Cardiac muscle cell (in vitro differentiated cells and primary cell): ENCODE measurements at regions not wholly inside any gene's neighbourhood (a gene's known extent, or its start where the extent isn't known, plus 50 kb on each side); places are given as distances from the start of the nearest gene placed in this dataset.

ENCODE experiments used
- DNase-seq, 2 donors: peaks; one replicate each; pipeline versions ENCODE4 v3.0.0 to v3.0.0-alpha.2; 2010 to 2017; ENCODE audit warnings: low read depth in 1 of 2, low spot score in 1 of 2
- H3K27ac ChIP-seq: fragments of 200-600 bp; sonication (generic); 2 replicates; pipeline ENCODE4 v1.5.1; 2016
- H3K27me3 ChIP-seq: fragments of 200-600 bp; sonication (generic); 2 replicates; pipeline ENCODE4 v1.6.0; 2016; ENCODE audit warnings: control low read depth
- H3K36me3 ChIP-seq: fragments of 200-600 bp; sonication (generic); 2 replicates; pipeline ENCODE4 v1.5.1; 2016; ENCODE audit warnings: control low read depth
- H3K4me1 ChIP-seq: fragments of 200-600 bp; sonication (generic); 2 replicates; pipeline ENCODE4 v1.8.1; 2017; ENCODE audit warnings: low read depth, mild to moderate bottlenecking, mixed run types
- H3K4me3 ChIP-seq: fragments of 200-600 bp; sonication (generic); 2 replicates; pipeline ENCODE4 v1.5.1; 2016; ENCODE audit warnings: mild to moderate bottlenecking
- H3K9me3 ChIP-seq: fragments of 200-600 bp; sonication (generic); 2 replicates; pipeline ENCODE4 v1.5.1; 2017; ENCODE audit warnings: low read depth, mild to moderate bottlenecking, control low read depth
- TF ChIP-seq, protein P1 (sequence below): IDR thresholded peaks from 2 replicates; pipeline ENCODE4 v1.5.1; 2012; ENCODE audit warnings: low read depth, mild to moderate bottlenecking, low read length

DNA sequence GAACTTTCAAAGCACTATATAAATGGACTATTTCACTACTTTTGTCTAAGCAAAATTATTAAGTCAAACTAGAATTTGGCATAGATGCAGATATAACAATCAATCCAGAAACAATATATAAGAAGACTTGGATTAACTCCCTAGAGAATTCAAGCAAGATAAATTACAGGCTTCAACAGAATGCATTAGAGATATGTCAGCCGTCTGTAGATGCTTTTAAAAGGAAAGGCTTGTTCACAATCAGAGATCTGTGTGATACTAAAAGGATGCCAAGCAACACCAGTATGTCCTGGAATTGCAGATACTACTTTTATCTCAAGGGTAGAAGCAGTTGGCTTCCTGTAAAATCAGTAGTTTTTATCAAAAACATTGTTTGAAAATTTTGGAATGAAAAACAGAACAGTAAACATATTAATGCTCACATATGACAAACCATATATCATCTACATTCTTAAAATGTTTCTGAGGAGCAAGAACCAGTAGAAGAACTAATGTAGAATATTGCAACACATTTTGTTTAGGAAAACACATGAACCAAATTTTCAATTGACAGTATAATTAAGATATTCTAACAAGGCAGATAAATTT is 947.9 kb upstream of the LRRN3 start:
- Histone ChIP-seq H3K27ac (no peak overlapping the region), H3K4me3 (no peak overlapping the region), H3K9me3 (no peaks in the 10 kb centered on the region), H3K27me3 (no peaks in the 10 kb centered on the region), H3K4me1 (no peaks in the 10 kb centered on the region), H3K36me3 (no peaks in the 10 kb centered on the region)
- TF ChIP-seq, protein P1, sequence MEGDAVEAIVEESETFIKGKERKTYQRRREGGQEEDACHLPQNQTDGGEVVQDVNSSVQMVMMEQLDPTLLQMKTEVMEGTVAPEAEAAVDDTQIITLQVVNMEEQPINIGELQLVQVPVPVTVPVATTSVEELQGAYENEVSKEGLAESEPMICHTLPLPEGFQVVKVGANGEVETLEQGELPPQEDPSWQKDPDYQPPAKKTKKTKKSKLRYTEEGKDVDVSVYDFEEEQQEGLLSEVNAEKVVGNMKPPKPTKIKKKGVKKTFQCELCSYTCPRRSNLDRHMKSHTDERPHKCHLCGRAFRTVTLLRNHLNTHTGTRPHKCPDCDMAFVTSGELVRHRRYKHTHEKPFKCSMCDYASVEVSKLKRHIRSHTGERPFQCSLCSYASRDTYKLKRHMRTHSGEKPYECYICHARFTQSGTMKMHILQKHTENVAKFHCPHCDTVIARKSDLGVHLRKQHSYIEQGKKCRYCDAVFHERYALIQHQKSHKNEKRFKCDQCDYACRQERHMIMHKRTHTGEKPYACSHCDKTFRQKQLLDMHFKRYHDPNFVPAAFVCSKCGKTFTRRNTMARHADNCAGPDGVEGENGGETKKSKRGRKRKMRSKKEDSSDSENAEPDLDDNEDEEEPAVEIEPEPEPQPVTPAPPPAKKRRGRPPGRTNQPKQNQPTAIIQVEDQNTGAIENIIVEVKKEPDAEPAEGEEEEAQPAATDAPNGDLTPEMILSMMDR, result no peak
- DNase-seq, result no peak

DNA sequence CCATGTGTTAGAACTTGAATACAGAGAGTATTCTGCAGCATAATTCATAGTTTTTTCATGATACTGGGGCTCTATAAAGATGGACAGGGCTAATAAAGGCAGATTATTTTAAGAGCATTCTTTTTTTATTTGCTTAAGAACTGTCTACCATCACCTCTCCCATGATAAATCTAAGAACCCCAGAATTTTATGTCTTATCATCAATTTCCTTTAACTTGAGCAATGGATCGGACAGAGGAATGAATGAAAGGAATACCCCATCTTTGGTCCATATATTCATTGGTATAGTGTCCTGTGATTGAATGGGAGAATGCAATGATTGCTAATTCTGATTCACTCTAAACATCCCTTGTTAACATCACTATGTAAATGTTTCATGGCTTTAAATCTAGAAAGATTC is 946.3 kb upstream of the LRRN3 start:
- TF ChIP-seq, protein P1, result no peak
- no peak overlapping the region for H3K4me3 ChIP-seq
- no peak for DNase-seq
- no peaks in the 10 kb centered on the region for H3K4me1 ChIP-seq
- H3K36me3 ChIP-seq, result no peaks in the 10 kb centered on the region
- no peak overlapping the region for H3K27ac ChIP-seq
- H3K9me3 ChIP-seq, result no peaks in the 10 kb centered on the region
- H3K27me3 ChIP-seq, result no peaks in the 10 kb centered on the region

- Histone ChIP-seq H3K27me3 (no peaks in the 10 kb centered on the region), H3K9me3 (no peaks in the 10 kb centered on the region), H3K27ac (no peak overlapping the region), H3K4me1 (no peaks in the 10 kb centered on the region), H3K36me3 (no peaks in the 10 kb centered on the region), H3K4me3 (no peak overlapping the region)
- TF ChIP-seq, protein P1, result no peak
- no peak for DNase-seq
These were observed 942.9 kb upstream of the LRRN3 start for GRCh38 chr7:110148054-110148453.

DNA sequence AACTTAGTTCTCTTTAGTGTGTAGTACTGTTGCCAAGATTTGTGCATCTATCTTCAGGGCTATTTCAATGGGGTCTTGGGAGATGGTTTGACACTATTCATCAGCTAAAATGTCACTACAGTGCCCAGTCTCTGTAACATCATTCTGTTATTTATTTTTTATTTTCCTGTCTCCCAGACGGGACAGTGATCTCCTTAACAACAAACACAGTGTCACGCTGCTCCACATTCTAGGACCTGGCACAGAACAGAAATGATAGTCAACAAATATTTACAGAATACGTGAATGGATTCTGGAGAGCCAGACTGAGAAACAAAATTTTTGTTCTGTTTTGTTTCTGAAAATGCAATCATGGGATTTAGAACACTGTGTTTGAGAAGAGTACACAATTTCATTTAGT is 937.7 kb upstream of the LRRN3 start:
- Histone ChIP-seq H3K9me3 (no peaks in the 10 kb centered on the region), H3K4me3 (no peak overlapping the region), H3K27me3 (no peaks in the 10 kb centered on the region), H3K27ac (no peak overlapping the region), H3K4me1 (no peaks in the 10 kb centered on the region), H3K36me3 (no peaks in the 10 kb centered on the region)
- DNase-seq, result no peak
- TF ChIP-seq, protein P1, result no peak

DNA sequence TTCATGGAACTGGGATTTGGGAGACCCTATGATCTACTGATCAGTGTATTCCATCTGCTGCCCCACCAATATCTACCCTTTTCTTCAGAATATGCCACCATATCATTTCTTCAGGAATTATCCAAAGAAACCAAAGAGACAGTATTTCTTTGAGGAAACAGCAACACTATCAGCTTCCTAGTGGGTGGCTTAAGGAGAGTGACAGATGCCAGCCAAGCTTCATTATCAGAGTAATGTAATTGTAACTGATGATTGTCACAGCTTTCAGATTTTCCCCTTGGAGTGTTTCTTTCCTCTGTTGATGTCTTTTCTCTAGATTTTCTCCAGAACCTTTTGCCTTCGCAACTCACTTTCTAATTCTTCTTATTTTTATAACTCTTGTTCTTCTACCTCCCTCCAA is 934.4 kb upstream of the LRRN3 start:
- TF ChIP-seq, protein P1, result no peak

More for the DNA sequence above, 934.4 kb upstream of the LRRN3 start:
- H3K9me3 ChIP-seq, result no peaks in the 10 kb centered on the region
- H3K27ac ChIP-seq, result no peak overlapping the region
- H3K36me3 ChIP-seq, result no peaks in the 10 kb centered on the region
- H3K4me1 ChIP-seq, result no peaks in the 10 kb centered on the region
- H3K4me3 ChIP-seq, result no peak overlapping the region
- no peak for DNase-seq
- H3K27me3 ChIP-seq, result no peaks in the 10 kb centered on the region
